ENCODE measurements at regions not wholly inside any gene's neighbourhood (a gene's known extent, or its start where the extent isn't known, plus 50 kb on each side); places are given as distances from the start of the nearest gene placed in this dataset.
A peak's percentile ranks its signal among the peaks of the same experiment; 100 is the strongest.
"Not testable (repeated sequence)": the region's sequence is repeated elsewhere in the genome, so short reads cannot be mapped to it uniquely, and the experiment has no call there.

DNA sequence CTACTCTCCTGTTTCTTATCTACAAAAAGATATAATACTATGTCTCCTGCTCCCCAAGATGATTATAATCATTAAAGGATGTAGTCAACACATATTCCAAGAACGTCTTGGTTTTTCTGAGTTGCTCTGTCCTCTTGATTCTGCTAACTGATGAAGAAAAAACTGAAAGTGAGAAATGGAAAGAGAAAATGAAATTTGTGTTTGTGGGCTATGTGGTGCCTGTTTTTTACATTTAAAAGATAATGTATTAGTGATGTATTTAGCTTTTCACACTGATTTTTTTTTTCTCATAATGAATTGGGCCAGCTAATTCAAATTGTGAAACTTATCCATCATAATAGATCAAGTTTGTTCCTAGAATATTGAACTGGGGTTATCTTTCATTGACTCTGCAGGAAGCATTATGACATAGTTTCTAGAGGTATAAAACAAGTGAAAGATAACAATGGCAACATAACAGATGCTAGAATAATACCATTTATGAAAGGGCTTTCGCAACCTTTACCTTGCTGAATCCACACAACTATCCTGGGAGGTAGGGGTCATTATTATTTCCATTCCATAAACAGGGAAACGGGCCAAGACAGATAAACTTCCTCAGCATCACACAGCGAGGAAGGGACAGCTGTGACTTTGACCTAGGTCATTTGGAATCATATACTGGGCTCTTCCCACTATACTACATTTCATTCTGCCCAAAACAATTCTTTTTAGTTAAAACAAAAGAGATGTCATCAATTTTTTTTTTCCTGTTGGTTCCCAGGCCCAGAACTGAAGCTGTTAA lies 336.7 kb downstream of the GJA1 start:
- DNase-seq: no peak

DNA sequence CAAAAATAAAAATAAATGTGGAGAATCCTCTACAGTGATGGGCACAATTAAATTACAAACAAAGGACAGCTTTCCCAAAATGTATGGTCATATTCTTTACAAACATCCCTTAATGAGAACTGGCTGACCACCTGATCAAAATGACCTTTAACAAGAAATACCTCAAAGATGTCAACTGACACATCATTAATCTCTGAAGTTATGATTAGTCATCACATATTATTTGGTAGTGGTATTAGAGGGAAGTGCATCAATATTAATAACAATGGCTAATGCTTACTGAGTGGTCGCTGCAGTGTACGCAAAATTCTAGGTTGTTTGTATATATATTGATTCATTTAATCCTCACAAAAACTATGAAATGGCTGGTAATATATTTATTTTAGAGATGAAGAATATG lies 340.6 kb downstream of the GJA1 start:
- no peak for DNase-seq

DNA sequence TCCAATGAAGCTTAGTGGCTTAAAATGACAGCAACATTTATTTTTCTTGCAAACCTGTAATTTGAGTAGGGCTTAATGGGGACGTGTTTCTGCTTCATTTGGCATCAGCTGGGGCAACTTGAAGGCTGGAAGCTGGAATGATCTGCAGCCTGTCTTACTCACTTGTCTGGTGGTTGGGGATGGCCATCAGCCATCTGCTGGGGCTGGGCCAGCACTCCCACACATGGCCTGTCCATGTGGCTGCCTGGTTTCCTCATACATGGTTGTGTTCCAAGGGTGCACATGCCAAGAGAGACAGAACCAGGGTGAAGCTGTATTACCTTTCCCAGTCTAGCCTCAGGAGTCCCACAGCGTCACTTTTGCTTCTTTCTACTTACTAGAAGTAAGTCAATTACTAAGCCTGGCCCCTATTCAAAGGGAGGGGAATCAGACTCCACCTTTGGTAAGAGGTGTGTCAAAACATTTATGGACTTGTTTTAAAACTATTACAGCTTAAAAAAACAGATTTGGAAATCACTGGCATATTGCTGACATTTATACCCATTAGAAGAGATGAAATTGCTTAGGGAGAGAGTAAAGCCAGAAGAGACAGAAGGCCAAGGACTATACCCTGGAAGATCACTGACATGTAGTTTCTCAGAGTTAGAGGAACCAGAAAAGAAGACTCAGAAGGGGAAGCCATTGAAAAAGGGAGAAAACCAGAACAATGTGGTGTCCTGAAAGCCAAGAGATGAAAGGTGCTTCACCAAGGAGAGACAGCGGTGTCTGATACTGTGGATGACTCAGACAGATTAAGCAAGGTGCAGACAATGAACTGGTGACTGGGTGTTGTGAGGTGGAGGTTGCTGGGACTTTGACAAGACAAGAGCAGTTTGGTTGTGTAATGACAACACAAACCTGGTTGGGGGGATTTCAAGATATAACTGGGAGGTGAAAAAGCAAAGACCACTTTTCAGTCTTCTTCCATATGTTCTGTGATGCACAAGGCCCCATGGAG lies 345.2 kb downstream of the GJA1 start:
- peak in 1 of 2 experiments; percentile 49 for DNase-seq

DNA sequence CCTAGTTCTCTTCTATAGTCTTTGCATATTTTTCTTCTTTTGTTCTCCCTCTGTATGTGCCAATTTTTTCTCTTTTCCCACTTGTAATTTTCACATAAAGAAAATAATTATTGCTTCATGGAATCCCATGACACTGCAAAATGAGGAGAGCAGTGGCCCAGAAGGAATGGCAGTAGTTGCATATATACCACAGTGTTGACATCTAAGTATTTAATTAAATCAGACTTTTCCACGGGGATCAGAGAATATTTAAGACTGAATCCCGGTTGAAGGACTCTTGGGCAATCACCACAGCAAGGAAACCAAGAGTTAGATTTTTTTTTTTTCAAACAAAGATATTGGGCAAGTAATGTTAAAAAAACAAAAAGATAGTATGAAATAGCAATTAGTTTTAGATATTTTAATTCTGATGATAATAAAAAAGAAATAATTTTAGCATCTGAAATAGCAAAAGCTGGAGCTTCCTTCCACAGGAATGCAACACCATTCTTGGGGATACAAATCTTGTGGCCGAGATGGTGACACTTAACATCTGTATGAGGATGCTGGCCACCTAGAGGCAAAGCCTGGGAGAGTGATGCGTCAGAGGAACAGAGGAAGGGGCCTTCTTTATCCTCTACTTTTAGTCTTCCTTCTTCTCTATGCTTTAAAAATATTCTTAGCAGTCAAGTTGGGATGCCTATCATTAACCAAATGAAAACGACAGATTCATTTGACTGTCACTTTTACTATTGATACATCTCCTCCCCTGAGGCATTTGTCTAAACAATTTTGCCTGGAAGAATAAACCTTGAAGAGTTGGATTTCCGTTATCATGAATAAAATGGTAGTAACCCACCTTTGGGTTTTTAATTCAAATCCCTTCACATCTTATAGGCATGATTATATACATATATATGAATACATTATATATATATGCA lies 356.2 kb downstream of the GJA1 start:
- DNase-seq: no peak

DNA sequence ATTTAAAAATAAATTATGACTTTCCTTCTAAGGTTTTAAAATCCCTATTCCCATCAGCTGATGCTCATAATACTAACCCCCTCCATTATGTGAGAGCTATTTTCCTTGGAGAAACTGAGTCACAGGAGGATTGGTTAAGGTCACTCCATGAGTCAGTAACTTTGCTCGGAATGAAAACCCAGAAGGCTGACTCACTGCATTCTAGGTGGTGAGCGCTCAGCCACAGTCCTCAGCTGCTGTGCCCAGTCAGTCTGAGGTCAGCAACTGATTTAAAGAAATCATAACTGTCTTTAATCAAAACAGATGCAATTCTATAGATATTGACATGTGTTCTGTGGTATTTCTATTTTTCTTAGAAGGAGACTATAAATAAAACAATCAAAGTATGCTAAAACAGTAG lies 359.2 kb downstream of the GJA1 start:
- DNase-seq: no peak

DNA sequence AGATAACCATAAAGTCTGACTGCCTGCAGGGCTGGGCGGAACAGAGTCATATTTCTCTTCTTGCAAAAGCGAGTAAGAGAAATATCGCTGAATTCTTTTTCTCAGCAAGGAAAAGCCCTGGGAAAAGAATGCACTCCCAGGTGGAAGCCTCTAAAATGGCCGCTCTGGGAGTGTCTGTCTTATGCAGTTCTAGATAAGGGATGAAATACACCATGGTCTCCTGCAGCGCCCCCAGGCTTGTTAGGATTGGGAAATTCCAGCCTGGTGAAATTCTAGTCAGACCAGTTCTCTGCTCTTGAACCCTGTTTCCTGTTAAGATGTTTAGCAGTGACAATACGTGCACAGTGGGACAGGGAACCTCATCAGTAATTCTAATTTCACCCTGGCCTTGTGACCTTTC lies 362.2 kb downstream of the GJA1 start:
- not testable (repeated sequence) for DNase-seq

DNA sequence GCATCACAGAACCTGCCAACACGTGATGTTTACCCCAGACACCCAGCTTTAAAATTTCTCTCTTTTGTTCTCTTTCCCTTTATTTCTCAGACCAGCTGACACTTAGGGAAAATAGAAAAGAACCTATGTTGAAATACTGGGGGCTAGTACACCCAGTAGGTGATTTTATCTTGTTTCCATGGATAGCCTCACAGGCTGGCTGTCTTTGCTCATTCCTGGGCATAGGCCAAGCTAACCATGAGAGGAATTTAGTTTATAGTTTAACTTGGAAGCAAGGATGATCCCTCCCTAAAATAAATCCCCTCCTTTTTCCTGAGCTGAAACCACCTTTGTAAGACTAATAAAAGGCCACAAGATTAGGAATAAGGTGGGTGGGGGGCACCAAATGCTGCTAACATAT lies 362.7 kb downstream of the GJA1 start:
- not testable (repeated sequence) for DNase-seq

DNA sequence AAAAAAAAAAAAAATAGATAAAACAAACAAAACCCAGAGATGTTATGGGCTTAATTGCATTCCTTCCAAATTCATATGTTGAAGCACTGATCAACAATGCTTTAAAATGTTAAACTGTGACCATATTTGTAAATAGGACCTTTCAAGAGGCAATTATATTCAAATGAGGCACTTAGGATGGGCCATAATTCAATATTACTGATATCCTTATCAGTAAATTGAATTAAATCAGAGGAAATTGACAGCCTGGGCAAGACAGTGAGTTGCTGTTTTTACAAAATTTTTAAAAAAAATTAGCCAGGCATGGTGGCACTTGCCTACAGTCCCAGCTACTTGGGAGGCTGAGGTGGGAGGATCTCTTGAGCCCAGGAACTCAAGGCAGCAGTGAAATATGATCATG lies 364.1 kb downstream of the GJA1 start:
- no peak for DNase-seq

DNA sequence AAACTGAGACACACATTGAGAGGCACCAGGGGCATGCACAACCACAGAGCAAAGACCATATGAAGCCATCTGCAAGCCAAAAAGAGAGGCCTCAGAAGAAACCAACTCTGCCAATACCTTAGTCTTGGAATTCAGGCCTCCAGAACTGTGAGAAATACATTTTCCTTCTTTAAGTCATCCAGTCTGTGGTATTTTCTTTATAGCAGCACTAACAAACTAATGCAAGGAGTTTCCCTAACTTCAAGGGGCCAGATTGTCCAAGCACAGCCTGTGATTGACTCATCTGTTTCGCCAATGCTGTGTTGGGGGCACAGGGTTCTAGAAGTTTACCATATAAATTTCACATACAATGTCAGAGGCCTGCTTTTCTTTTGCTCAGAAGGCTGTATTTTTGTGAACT lies 364.6 kb downstream of the GJA1 start:
- DNase-seq: no peak

DNA sequence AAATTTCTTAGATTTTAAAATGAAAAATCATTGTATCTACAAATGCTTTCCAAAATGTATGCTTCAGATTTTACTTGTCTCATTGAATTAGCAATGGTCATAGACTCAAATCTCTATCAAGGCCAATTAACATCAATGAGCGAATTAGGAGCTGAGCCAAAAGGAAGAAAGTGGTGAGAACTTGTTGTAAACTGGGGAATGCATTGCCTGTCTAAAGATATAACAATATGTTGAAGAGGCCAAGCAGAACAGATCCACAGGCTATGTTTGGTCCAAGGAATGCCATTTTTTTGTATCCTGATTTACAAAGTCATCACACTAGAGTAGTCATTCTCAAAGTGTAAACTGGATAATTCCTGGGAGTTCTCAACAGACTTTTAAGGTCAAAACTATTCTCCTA lies 370.7 kb downstream of the GJA1 start:
- DNase-seq: no peak

DNA sequence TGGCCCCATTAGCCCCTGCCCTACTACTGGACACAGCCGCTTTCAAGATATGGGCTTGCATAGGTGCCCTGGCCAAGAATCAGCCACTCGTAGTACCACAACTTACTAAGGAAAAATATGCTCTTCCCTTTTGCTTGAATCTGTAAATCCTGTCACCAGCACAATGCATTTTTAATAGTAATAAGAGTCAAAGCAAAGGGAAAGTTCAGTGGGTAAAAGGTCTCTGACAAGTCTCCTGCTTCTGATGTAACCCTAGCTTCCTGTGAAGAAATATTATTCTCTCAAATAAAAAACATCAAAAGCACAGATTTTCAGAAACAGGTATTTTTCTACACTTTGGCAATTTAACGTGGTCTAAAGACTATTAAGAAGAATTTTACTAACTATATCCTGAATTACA lies 373.8 kb downstream of the GJA1 start:
- no peak for DNase-seq

DNA sequence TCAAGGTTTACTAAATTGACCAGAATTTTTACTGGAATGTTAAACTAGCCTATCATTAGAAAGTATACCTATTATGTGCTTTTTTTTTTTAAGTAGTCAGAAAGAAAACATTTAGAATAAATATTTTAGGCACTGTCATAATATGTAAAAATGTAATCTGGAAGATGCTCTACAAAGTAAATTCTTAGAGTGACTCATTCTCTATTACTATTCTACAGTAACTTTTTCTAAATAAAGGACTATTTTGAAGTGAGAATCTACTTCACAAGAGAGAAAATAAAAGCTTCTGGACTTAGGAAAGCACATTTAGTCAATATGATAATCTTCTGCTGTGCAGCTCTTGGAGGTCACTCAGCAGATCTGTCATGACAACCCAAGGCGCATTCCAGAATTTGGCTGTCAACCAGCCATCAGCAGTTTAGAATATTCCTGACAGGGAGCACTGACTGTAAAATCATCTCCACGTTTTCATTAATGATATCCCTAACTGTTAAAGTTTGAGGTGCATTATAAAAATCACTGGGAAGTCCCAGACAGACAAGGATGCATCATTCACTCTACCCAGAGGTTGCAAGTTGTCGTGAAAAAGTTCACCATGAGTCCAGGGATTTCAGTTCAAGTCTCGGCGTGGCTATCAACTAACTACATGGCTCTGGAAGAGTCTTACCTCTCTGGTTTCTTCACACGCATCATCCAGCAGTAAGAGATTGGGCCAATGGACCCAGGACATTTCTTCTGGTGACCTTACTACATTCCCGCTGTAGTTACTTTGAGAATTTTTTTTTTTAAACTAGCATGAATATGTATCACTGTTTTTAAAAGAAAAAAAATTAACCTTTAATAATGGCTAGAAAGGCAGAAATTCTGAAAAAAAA lies 374.9 kb downstream of the GJA1 start:
- DNase-seq: no peak

DNA sequence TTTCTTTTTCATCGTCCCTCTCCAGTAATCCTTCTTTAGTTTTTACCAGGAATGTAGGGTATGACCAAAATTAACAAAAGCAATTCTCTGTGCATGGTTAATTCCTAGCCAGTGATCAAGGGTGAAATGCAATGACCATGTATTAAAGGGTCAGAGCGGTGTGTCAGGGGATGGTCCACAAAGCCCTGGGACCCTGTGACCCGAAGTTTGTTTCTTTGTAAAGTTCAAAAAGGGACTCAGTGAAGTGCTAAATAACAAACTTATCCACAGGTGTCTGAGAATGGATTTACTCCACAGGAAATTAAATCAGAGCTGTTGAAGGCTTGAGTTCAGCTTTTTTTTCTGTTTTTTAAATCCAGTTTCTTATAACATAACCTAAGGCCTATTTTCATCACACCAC lies 375.7 kb downstream of the GJA1 start:
- no peak for DNase-seq

DNA sequence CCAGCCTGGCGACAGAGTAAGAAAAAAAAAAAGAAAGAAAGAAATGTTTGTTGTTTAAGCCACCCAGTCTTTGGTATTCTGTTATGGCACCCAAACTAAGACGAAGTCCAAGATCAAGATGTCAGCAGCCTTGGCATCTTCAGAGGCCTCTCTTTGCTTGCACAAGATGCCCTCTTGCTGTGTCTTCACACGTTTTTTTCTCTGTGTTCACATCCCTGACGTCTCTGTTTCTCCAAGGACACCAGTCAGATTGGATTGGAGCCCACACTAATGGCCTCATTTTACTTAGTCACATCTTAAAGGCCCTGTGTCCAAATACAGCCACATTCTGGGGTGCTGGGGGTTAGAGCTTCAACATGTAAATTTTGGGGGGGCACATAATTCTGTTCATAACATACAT lies 380.9 kb downstream of the GJA1 start:
- no peak for DNase-seq

DNA sequence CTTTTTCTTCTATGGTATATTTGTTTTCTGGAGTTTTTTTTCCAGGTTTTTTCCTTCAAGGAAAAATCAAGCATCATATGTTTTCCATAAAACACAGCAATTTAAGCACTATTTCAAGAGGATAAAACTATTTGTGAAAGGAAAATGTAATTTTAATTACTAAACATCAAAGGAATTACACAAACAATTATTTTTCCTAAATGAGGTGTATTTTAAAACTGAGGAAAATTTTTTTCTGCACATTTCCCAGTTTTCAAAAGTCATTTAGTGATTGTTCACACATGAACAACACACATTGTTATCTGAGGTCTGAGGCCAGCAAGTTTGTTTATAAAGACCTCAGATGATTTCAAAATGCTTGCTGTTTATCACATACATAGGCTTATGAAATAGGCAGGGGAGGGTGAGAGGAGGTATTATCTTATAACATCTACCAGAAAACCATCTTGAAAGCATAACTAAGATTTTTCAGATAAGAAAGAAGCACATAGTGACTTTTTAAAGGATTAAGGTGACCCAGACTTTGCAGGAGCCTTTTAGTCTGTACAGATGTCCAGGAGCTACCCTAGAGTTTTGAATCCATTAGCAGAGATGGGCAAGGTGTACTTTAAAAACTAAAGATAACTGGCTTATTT lies 381.6 kb downstream of the GJA1 start:
- no peak for DNase-seq

DNA sequence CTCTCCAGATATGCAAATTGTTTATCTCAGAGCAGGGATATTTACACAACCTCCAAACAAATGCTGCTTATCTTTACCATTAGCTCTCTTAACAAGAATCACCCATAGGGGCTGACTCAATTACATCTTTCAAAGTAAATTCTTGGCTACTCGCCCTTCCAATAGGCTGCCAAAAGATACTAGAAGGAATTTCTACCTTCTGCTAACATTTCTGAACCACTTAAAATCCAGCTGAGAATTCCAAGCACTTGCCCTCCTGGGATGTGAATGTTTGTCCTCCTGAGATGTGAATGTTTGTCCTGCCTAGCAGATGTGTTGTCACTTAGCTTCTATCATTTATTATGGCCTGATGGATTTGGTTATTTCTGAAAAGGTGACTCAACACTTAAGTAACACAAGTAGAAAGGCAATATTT lies 388.0 kb downstream of the GJA1 start:
- DNase-seq: no peak

DNA sequence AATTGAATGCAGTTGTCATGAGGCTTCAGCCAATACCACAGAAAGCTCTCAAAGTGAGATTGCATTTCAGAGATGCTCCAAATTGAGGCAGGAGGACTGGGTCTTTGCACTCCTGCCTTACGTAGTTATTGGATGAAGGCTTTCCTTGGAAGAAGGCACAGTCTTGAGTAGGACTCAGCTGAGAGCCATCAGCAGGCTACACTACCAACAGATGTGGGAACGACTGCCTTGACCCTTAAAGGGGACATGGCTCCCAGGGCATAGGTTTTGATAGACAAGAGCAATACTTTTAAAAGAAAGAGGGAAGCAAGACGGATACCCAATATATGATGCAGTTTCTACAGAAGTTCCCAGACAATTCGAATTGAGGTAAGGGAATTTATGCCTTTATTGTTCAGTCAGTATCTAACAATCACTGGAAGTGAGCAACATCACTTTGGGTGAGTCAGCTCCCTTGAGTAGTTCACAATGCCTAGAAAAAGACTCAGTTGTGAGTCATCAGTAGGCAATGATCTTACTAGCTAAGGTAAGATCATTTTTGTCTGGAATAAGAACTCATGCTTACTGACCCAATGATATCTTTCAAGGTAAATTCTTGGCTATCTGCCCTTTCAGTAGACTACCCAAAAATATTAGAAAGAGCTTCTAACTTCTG lies 390.8 kb downstream of the GJA1 start:
- no peak for DNase-seq

DNA sequence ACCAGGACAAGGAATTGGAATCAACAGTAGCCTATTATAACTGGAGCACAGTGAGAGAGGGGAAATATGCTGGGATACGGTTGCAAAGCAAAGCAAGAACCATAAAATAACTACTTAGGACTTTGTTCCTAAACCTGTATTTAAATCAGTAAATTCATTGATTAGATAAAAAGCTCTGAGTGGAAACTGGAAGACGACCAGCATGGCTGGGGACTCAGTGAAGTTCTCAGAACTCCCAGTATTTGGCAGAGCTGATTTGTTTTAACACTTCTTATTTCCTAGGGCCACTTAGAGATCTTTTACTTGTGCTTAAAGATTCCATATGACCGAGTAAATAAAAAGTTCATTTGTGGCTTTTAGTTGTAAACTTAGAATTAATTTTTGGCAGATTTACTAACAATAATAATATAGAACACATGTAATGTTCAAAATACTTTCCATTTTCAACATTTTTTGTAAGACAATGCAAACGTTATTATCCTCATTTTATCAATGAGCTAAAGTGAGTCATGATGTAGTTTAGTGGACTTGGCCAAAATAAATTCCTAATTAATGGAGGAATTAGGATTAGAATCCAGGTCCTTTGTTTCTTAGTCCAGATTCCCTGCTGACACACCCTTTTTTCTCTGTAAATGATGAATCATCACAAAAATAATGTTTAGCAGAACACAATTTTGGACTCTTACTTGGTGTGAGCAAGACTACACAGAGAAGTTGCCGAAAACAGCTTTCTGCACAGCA lies 392.9 kb downstream of the GJA1 start:
- no peak for DNase-seq

DNA sequence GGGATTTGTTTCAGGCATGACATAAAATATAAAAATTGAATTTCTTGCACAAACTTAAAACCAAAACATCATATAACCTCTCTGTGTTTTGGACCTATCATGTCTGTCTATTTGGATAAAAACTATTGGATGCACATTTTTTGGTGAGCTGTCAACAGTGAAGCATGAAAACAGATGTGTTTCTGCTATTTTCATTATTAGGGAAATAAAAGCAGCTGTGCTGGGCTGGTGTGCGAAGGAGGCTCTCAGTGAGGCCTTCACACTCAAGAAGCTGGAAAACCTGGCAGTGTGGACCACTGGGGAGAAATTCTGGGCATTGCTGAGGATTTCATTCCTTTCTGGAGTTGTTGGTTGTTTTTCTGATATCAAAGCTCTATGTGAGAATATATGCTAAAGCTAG lies 395.3 kb downstream of the GJA1 start:
- no peak for DNase-seq

DNA sequence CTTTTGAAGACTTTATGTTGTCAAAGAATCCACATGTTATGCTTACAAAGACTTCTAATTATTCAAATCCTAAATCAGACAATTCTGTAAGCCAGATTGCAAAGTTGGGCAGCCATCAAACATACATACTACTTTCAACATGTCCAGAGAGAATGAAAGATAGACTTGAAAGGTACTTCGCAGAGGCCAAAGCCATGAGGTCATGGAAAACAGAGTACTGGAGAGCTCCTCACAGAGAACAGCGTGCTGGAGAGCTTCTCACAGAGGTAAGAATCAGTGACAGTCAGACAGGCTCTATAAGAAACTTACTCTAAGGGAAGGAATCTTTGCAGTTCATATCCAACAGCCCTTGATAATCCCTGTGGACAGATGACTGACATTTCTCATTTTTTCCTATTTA lies 400.2 kb downstream of the GJA1 start:
- DNase-seq: no peak

All from NCI-H2081 (cell line).